ENCODE measurements at regions not wholly inside any gene's neighbourhood (a gene's known extent, or its start where the extent isn't known, plus 50 kb on each side); places are given as distances from the start of the nearest gene placed in this dataset.

DNA sequence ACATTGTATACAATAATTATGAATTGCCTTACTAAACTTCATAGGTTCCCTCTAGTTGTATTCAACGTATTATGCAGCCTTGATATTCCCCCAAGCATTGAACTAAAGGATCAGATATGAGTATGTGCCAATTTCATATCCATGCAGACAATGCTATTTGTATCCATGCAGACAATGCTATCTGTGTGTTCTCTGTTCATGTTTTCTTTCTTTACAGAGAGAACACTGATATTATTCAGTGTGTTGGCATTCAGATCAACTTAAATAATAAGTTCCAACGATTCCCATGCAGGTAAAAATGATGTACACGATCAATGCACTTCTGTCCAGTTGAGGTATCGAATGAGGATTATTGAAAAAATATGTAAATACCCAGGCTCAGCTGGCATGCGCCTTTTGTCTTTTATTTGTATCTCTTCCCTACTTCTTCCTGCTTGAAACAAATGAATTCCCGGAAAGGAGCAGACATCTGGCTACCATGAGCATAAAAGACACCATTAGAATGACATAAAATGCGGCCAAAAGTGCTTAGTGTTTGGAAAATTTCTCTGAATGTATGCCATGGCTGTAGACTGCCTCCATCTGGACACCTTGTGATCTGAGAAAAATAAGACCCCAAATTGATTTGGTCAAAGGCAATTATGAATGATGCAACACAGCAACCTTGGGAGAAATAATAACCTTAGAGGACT lies 731.5 kb downstream of the SLITRK1 start:
- no peak for TF ChIP-seq EZH2 (IDR thresholded peaks at IDR 0.05; ENCODE audit: borderline replicate concordance, insufficient read depth, low read depth, low read length, poor library complexity, severe bottlenecking)
- no peak for TF ChIP-seq CTCF (IDR thresholded peaks at IDR 0.05)
